GM12865 (cell line): ENCODE measurements at regions not wholly inside any gene's neighbourhood (a gene's known extent, or its start where the extent isn't known, plus 50 kb on each side); places are given as distances from the start of the nearest gene placed in this dataset.
A peak's percentile ranks its signal among the peaks of the same experiment; 100 is the strongest.

Experiments
- DNase-seq: peaks from one replicate; pipeline ENCODE4 v3.0.0; 2010; ENCODE audit warnings: low read depth
- H3K4me3 ChIP-seq: 2 replicates; pipeline ENCODE4 v1.5.1; 2011; ENCODE audit warnings: mild to moderate bottlenecking, low read depth, low read length, control low read depth
- CTCF ChIP-seq: IDR thresholded peaks from 2 replicates; pipeline ENCODE4 v1.5.1; 2011; ENCODE audit warnings: low read length, control low read depth, low read depth, inconsistent platforms; ENCODE audit not compliant: insufficient read depth; ENCODE audit errors: missing control alignments

DNA sequence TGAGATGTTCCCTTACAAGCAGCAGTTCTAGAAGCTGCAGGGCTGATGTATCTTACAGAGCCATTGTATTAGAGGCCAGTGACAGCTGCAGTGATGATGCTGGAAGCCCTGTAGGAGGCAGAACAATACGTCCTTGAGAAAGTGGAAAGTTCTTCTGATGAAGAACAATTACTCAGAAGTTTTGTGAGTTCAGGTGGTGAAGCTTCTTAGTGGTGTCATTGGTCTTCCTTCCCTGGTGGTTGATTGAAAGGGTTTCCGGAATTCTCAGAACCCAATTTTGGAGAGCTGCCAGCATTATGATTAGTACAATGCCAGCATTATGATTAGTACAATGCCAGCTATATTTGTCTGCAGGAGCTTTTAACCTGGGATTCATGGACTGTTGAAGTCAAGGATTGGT is 356.4 kb downstream of the MFSD1 start:
- no peak for TF ChIP-seq CTCF
- peak; percentile 6 for DNase-seq
- H3K4me3 ChIP-seq = no peak overlapping the region

- no peak overlapping the region for H3K4me3 ChIP-seq
- no peak for DNase-seq
- TF ChIP-seq CTCF = no peak
Measured at GRCh38 chr3:159158801-159159200, 356.9 kb downstream of the MFSD1 start.

GRCh38 chr3:159159546-159159945 is 357.7 kb downstream of the MFSD1 start:
- no peak for TF ChIP-seq CTCF
- H3K4me3 ChIP-seq = no peak overlapping the region
- DNase-seq = no peak

DNA sequence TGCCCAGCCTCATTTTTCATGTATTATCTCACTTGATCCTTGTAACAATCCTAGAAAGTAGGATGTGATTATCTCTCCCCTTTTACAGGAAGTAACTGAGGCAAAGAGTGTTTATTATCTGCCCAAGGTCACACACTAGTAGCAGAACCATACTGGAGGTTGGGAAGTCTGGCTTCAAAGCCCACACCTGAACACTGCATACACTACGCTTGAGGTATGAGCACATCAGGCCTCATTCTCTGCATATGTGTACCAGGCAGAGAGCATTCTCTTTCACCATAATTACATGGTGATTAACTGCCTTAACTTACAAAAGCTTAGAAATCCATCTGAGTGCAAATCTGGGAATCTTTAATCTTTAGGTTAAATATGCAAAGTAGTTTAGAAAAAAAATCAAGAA is 361.8 kb downstream of the MFSD1 start:
- no peak for TF ChIP-seq CTCF
- DNase-seq = no peak
- no peak overlapping the region for H3K4me3 ChIP-seq

- DNase-seq = no peak
- H3K4me3 ChIP-seq = no peak overlapping the region
- TF ChIP-seq CTCF = no peak
Measured at GRCh38 chr3:159165961-159166360, 364.1 kb downstream of the MFSD1 start.

GRCh38 chr3:159166899-159167586 is 365.2 kb downstream of the MFSD1 start:
- DNase-seq = no peak
- H3K4me3 ChIP-seq = no peak overlapping the region
- TF ChIP-seq CTCF = no peak

DNA sequence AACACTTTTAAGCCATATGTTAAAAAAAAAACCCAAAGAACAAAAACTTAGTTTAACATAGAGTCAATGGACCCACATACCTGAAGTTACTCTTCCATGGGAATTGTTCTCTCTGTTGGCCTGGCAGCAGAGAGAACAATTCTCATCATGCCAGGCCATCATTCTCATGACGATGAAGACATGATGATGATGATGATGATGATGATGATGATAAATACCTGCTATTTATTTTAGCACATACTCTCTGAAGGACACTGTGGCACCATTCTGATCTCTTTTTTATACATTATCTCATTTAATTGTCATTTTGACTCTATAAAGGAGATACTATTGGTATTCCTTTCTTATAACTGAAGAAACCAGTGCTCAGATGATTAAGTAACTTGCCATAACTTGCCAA is 366.9 kb downstream of the MFSD1 start:
- DNase-seq = no peak
- no peak overlapping the region for H3K4me3 ChIP-seq
- no peak for TF ChIP-seq CTCF
